Neuron (in vitro differentiated cells): ENCODE measurements at regions not wholly inside any gene's neighbourhood (a gene's known extent, or its start where the extent isn't known, plus 50 kb on each side); places are given as distances from the start of the nearest gene placed in this dataset.
"Not testable (repeated sequence)": the region's sequence is repeated elsewhere in the genome, so short reads cannot be mapped to it uniquely, and the experiment has no call there.

Experiments
- H2AFZ ChIP-seq: one replicate; pipeline ENCODE4 v1.6.1; 2013; ENCODE audit warnings: low read depth, mild to moderate bottlenecking, inconsistent platforms, low read length, moderate library complexity
- H3K27me3 ChIP-seq: one replicate; pipeline ENCODE4 v1.6.1; 2013; ENCODE audit warnings: low read length; ENCODE audit not compliant: insufficient read depth
- H3K36me3 ChIP-seq: one replicate; pipeline ENCODE4 v1.6.1; 2013; ENCODE audit warnings: low read length; ENCODE audit not compliant: insufficient read depth
- H3K4me1 ChIP-seq: one replicate; pipeline ENCODE4 v1.6.1; 2013; ENCODE audit warnings: low read length; ENCODE audit not compliant: insufficient read depth
- H3K4me3 ChIP-seq: 2 replicates; pipeline ENCODE4 v1.5.1; 2013; ENCODE audit warnings: mild to moderate bottlenecking, low read length, moderate library complexity
- H3K9me3 ChIP-seq: one replicate; pipeline ENCODE4 v1.6.1; 2013; ENCODE audit warnings: low read length

DNA sequence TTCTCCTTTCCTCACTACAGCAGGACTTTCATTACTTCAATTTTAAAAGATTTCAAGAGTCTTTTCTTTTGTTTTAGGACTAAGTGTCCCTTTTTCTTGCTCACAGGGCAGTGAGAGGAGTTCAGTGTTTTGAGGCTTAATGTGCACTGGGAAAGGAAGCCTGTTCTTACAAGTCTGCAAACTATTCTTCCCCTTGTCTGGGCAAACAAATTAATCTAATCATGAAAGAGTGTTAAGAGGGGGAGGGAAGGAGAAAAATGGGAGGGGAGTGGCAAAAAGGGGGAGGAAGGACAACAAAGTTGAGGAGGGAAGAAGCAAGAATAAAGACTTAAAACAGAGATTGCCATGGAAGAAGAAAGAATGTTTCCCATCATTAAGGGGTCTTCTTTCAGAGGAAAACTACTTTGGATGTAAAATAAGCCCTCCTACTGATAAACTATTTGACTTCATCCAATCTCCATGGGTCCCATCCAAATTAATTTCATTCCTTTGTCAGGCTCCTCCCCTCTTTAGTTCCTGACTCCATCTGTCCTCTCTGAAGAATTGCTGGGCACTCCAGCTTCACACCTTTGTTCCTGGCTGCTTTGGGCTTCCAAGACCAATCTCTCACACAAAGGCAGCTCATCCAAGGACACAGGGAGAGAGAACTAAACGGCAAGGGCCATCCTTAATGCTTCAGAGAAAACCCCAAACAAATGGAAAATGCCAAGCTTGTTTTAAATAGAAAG, 244.5 kb downstream of the TPBG start:
- Histone ChIP-seq H3K9me3 (no peaks in the 10 kb centered on the region), H2AFZ (no peak overlapping the region), H3K27me3 (no peaks in the 10 kb centered on the region), H3K4me1 (peaks cover 10% of the 10 kb centered on the region), H3K36me3 (no peaks in the 10 kb centered on the region), H3K4me3 (no peak overlapping the region)

GRCh38 chr6:82608781-82609180, 245.2 kb downstream of the TPBG start:
- H3K36me3 ChIP-seq: no peaks in the 10 kb centered on the region
- no peaks in the 10 kb centered on the region for H3K9me3 ChIP-seq
- H2AFZ ChIP-seq: no peak overlapping the region
- H3K27me3 ChIP-seq: no peaks in the 10 kb centered on the region
- peaks cover 10% of the 10 kb centered on the region for H3K4me1 ChIP-seq
- H3K4me3 ChIP-seq: no peak overlapping the region

DNA sequence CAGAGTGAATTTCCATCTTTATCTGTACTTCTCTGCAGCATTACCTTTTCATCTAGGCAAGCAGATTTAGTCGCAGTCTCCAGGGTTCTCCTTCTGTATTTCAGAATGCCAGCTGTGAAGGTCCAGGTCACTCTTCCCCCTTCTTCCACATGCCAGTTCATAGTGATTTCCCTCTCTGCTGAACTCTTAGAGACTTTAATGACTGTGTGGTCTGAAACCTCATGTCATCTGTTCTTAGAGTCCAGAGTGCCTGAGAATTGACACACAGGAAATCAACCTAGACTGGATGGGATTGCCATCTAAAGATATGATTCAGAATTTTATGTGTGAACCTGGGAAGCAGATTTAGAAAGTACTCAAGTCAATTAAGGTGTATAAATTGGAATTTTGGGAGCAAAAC, 248.1 kb downstream of the TPBG start:
- no peaks in the 10 kb centered on the region for H3K36me3 ChIP-seq
- no peaks in the 10 kb centered on the region for H3K9me3 ChIP-seq
- H2AFZ ChIP-seq: no peak overlapping the region
- H3K4me1 ChIP-seq: peaks cover 10% of the 10 kb centered on the region
- no peak overlapping the region for H3K4me3 ChIP-seq
- no peaks in the 10 kb centered on the region for H3K27me3 ChIP-seq

DNA sequence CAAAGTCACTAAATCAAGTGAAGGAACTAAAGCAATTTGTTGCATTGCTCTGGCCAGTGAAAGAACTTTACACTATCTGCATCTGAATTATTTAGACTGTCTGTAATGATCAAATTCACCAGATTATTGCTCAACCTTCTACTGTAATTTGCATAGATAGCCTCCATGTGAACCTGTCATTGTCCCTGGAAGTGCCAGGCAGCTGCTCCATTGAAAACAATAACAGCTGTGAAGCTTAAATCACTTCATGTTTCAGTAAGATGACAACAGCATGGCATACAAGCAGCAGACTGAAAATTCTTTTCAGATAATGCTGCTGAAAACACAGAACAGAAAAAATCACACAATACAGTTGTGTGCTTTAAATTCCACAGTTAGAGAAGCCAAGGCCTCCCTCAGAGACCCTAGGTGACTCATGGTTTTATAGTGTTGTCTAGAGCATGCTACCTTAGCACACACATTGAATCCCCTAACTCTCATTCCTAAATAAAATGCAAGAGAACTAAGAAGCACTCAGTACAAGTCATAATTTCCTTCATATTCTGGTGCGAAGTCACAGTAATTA, 248.9 kb downstream of the TPBG start:
- no peaks in the 10 kb centered on the region for H3K9me3 ChIP-seq
- H3K27me3 ChIP-seq: no peaks in the 10 kb centered on the region
- H3K36me3 ChIP-seq: no peaks in the 10 kb centered on the region
- H2AFZ ChIP-seq: no peak overlapping the region
- H3K4me3 ChIP-seq: no peak overlapping the region
- H3K4me1 ChIP-seq: peaks cover 10% of the 10 kb centered on the region

DNA sequence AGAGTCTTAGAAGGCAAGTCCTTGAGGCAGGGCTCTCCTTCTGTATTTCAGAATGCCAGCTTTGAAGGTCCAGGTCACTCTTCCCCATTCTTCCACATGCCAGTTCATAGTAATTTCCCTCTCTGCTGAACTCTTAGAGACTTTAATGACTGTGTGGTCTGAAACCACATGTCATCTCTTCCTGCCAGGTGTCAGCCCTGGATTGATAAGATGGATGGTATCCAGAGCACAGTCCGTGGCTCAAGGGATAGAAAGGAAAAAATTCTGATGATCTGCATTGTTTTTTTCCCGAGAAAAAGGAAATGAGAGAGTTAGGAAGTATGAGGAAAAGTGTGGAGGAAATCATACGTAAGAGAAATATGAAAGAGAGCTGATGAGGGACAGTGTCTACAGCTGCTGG, 250.9 kb downstream of the TPBG start:
- no peaks in the 10 kb centered on the region for H3K4me1 ChIP-seq
- no peak overlapping the region for H3K4me3 ChIP-seq

GRCh38 chr6:82616386-82617028, 252.9 kb downstream of the TPBG start:
- Histone ChIP-seq H3K27me3 (no peaks in the 10 kb centered on the region), H3K36me3 (no peaks in the 10 kb centered on the region), H3K9me3 (no peaks in the 10 kb centered on the region), H3K4me1 (no peaks in the 10 kb centered on the region), H3K4me3 (no peak overlapping the region), H2AFZ (no peak overlapping the region)

More for the DNA sequence above, 250.9 kb downstream of the TPBG start:
- H3K27me3 ChIP-seq: no peaks in the 10 kb centered on the region
- no peak overlapping the region for H2AFZ ChIP-seq
- H3K9me3 ChIP-seq: no peaks in the 10 kb centered on the region
- no peaks in the 10 kb centered on the region for H3K36me3 ChIP-seq

DNA sequence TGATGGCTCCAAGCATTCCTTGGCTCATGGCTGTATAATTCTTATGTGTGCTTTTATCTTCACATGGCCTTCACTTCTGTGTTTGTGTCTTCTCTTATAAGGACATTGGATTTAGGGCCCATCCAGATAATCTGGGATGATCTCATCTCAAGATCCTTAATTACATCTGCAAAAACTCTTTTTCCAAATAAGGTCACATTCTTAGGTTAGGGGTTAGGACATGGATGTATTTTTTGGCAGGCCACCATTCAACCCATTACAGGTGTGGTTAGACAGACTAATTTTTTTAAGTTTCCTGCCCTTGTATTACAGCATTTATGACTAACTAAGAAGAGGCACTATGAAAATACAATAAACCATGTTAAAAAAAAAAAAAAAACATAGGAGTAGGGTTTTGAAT, 254.0 kb downstream of the TPBG start:
- Histone ChIP-seq H2AFZ (no peak overlapping the region), H3K4me1 (no peaks in the 10 kb centered on the region), H3K4me3 (no peak overlapping the region), H3K36me3 (no peaks in the 10 kb centered on the region), H3K27me3 (no peaks in the 10 kb centered on the region), H3K9me3 (no peaks in the 10 kb centered on the region)

DNA sequence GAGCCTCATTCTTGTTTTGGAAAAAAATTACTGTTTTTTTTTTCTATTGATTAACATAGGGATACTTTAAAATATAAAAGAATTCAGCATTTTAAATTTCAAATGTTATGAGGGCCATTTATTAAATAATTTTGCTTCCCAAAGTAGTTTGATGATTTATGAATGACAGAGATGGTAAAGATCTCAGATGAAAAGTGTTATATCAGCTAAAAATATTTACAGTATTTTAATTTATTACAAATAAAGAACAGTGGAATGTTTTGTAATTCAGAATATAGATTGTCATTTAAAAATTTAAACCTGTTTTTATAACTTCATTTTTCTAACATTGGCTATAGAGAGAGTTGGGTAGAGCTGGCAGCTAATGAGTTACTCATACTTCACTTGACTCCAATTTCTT, 256.0 kb downstream of the TPBG start:
- Histone ChIP-seq H3K9me3 (no peaks in the 10 kb centered on the region), H3K4me3 (no peak overlapping the region), H3K27me3 (no peaks in the 10 kb centered on the region), H3K4me1 (no peaks in the 10 kb centered on the region), H2AFZ (no peak overlapping the region), H3K36me3 (no peaks in the 10 kb centered on the region)

DNA sequence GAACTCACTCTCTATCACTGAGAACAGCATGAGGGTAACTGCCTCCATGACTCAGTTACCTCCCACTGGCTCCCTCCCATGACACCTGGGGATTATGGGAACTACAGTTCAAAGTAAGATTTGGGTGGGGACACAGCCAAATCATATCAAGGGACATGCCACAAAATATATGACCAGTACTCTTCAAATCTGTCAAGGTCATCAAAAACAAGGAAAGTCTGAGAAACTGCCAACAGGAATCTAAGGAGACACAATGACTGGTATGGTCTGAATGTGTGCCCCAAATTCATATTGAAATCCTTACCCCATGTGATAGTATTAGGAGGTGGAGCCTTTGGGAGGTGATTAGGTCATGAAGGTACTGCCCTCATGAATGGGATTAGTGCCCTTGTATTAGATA, 258.8 kb downstream of the TPBG start:
- H3K4me3 ChIP-seq: no peak overlapping the region
- no peaks in the 10 kb centered on the region for H3K36me3 ChIP-seq
- no peaks in the 10 kb centered on the region for H3K9me3 ChIP-seq
- no peaks in the 10 kb centered on the region for H3K4me1 ChIP-seq
- H3K27me3 ChIP-seq: no peaks in the 10 kb centered on the region
- H2AFZ ChIP-seq: no peak overlapping the region

DNA sequence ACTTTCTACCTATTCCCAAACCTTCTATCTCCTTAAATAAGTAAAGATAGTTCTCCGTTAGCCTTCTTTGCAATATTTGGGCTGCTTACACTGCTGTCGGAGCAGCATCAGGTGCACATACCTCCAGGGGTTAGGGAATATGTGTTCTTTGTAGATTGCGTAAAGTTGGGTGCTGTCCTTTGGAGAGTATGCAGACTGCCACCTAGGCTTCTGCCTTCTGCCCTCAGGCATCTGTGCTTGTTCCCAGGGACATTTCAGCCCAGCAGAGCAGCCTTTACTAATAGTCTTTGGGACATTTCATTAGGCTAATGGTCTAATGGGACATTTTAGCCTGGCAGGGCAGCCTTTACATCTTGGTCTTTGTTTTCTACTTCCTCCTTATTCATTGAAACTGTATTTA, 260.6 kb downstream of the TPBG start:
- Histone ChIP-seq H3K4me3 (no peak overlapping the region), H3K4me1 (no peaks in the 10 kb centered on the region), H3K9me3 (no peaks in the 10 kb centered on the region), H2AFZ (no peak overlapping the region), H3K27me3 (no peaks in the 10 kb centered on the region), H3K36me3 (no peaks in the 10 kb centered on the region)

GRCh38 chr6:82626946-82627345, 263.3 kb downstream of the TPBG start:
- H3K4me1 ChIP-seq, H3K4me3 ChIP-seq: not testable (repeated sequence)

GRCh38 chr6:82629921-82630320, 266.3 kb downstream of the TPBG start:
- Histone ChIP-seq H3K4me3 (no peak overlapping the region), H3K4me1 (no peaks in the 10 kb centered on the region), H3K9me3 (no peaks in the 10 kb centered on the region), H2AFZ (no peak overlapping the region), H3K27me3 (no peaks in the 10 kb centered on the region), H3K36me3 (no peaks in the 10 kb centered on the region)

More at GRCh38 chr6:82626946-82627345, 263.3 kb downstream of the TPBG start:
- H2AFZ ChIP-seq, H3K9me3 ChIP-seq, H3K36me3 ChIP-seq, H3K27me3 ChIP-seq: not testable (repeated sequence)

DNA sequence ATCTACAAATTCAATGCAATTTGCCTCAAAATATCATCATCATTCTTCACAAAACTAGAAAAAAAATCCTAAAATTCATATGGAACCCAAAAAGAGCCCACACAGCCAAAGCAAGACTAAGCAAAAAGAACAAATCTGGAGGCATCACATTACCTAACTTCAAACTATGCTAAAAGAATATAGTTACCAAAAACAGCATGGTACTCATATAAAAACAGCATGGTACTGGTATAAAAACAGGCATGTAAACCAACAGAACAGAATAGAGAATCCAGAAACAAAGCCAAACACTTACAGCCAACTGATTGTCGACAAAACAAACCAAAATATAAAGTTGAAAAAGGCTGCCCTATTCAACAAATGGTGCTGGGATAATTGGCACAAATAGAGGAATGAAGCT, 278.1 kb downstream of the TPBG start:
- no peaks in the 10 kb centered on the region for H3K4me1 ChIP-seq
- H3K9me3 ChIP-seq: no peaks in the 10 kb centered on the region
- no peak overlapping the region for H2AFZ ChIP-seq
- no peaks in the 10 kb centered on the region for H3K36me3 ChIP-seq
- H3K27me3 ChIP-seq: no peaks in the 10 kb centered on the region
- H3K4me3 ChIP-seq: no peak overlapping the region
